Liver (tissue), 3 donors: ENCODE measurements at regions not wholly inside any gene's neighbourhood (a gene's known extent, or its start where the extent isn't known, plus 50 kb on each side); places are given as distances from the start of the nearest gene placed in this dataset.

Experiments used
- HNF4G ChIP-seq: IDR thresholded peaks from 2 replicates; pipeline ENCODE4 v1.6.1; 2016; ENCODE audit warnings: antibody characterized with exemption
- RAD21 ChIP-seq, 2 donors: IDR thresholded peaks; 2 replicates each; pipeline ENCODE4 v1.6.1; 2016; ENCODE audit warnings: antibody characterized with exemption in 2 of 2, mild to moderate bottlenecking in 2 of 2
- SP1 ChIP-seq: IDR thresholded peaks from 2 replicates; pipeline ENCODE4 v1.6.1; 2018; ENCODE audit warnings: antibody characterized with exemption, mild to moderate bottlenecking
- TAF1 ChIP-seq: conservative IDR thresholded peaks from 2 replicates; pipeline ENCODE4 v1.6.1; 2016; ENCODE audit warnings: antibody characterized with exemption, mild to moderate bottlenecking
- YY1 ChIP-seq: IDR thresholded peaks from 2 replicates; pipeline ENCODE4 v1.6.1; 2016; ENCODE audit warnings: antibody characterized with exemption, mild to moderate bottlenecking
- TF ChIP-seq, protein P1 (sequence below): IDR thresholded peaks from 2 replicates; pipeline ENCODE4 v1.6.1; 2016; ENCODE audit warnings: antibody characterized with exemption, mild to moderate bottlenecking
- TF ChIP-seq, protein P2 (sequence below): fragments of 150-350 bp; IDR thresholded peaks from 2 replicates; pipeline ENCODE4 v1.5.1; 2017; ENCODE audit warnings: improper control_type of control experiment, low read depth, low read length; ENCODE audit not compliant: missing input control
- TF ChIP-seq, protein P3 (sequence below): IDR thresholded peaks from 2 replicates; pipeline ENCODE4 v1.6.1; 2016; ENCODE audit warnings: antibody characterized with exemption
- TF ChIP-seq, protein P4 (sequence below): IDR thresholded peaks from 2 replicates; pipeline ENCODE4 v1.6.1; 2016; ENCODE audit warnings: antibody characterized with exemption
- donor health status: healthy.
- donor health status: healthy.

DNA sequence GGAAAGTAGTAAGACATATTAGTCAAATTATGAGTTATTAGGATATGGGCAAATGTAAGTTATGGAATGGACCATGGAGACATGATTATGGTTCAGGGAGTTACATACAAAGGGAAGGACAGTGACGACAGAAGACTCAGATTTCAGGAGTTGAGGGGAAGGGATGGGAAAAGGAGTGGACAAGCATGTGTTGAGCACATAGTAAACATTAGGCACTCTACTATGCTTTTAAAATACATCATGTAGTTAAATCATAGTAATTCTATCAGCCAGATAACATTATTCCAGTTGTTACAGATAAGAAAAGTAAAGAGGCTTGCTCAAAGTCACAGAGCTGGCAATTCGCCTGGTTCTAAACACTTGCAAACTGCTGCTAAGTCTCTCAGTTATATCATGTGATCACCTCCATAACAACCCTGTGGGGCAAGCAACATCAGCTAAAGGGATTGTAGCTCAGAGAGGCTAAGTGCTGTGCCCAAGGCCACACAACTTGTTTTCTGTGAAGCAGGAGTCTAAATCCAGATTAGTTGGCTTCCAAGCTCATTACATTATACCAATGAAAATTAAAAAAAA lies 115.2 kb upstream of the MDFIC start:
- TF ChIP-seq, protein P1, sequence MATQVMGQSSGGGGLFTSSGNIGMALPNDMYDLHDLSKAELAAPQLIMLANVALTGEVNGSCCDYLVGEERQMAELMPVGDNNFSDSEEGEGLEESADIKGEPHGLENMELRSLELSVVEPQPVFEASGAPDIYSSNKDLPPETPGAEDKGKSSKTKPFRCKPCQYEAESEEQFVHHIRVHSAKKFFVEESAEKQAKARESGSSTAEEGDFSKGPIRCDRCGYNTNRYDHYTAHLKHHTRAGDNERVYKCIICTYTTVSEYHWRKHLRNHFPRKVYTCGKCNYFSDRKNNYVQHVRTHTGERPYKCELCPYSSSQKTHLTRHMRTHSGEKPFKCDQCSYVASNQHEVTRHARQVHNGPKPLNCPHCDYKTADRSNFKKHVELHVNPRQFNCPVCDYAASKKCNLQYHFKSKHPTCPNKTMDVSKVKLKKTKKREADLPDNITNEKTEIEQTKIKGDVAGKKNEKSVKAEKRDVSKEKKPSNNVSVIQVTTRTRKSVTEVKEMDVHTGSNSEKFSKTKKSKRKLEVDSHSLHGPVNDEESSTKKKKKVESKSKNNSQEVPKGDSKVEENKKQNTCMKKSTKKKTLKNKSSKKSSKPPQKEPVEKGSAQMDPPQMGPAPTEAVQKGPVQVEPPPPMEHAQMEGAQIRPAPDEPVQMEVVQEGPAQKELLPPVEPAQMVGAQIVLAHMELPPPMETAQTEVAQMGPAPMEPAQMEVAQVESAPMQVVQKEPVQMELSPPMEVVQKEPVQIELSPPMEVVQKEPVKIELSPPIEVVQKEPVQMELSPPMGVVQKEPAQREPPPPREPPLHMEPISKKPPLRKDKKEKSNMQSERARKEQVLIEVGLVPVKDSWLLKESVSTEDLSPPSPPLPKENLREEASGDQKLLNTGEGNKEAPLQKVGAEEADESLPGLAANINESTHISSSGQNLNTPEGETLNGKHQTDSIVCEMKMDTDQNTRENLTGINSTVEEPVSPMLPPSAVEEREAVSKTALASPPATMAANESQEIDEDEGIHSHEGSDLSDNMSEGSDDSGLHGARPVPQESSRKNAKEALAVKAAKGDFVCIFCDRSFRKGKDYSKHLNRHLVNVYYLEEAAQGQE = no peak
- TF ChIP-seq, protein P2, sequence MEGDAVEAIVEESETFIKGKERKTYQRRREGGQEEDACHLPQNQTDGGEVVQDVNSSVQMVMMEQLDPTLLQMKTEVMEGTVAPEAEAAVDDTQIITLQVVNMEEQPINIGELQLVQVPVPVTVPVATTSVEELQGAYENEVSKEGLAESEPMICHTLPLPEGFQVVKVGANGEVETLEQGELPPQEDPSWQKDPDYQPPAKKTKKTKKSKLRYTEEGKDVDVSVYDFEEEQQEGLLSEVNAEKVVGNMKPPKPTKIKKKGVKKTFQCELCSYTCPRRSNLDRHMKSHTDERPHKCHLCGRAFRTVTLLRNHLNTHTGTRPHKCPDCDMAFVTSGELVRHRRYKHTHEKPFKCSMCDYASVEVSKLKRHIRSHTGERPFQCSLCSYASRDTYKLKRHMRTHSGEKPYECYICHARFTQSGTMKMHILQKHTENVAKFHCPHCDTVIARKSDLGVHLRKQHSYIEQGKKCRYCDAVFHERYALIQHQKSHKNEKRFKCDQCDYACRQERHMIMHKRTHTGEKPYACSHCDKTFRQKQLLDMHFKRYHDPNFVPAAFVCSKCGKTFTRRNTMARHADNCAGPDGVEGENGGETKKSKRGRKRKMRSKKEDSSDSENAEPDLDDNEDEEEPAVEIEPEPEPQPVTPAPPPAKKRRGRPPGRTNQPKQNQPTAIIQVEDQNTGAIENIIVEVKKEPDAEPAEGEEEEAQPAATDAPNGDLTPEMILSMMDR = no peak
- TF ChIP-seq YY1 (no peak), RAD21 (IDR thresholded peaks at IDR 0.05) (no peak), HNF4G (no peak), SP1 (no peak), TAF1 (no peak)
- TF ChIP-seq, protein P3, sequence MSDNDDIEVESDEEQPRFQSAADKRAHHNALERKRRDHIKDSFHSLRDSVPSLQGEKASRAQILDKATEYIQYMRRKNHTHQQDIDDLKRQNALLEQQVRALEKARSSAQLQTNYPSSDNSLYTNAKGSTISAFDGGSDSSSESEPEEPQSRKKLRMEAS = no peak
- TF ChIP-seq, protein P4, sequence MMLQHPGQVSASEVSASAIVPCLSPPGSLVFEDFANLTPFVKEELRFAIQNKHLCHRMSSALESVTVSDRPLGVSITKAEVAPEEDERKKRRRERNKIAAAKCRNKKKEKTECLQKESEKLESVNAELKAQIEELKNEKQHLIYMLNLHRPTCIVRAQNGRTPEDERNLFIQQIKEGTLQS = no peak
